ENCODE measurements at regions not wholly inside any gene's neighbourhood (a gene's known extent, or its start where the extent isn't known, plus 50 kb on each side); places are given as distances from the start of the nearest gene placed in this dataset.

GRCh38 chr1:221487781-221488524 lies 253.9 kb downstream of the DUSP10 start:
- TF ChIP-seq CTCF (IDR thresholded peaks at IDR 0.05; ENCODE audit: low read length), result no peak
- TF ChIP-seq EZH2 (IDR thresholded peaks at IDR 0.05; ENCODE audit: borderline replicate concordance, low read length), result no peak
